ENCODE measurements at regions not wholly inside any gene's neighbourhood (a gene's known extent, or its start where the extent isn't known, plus 50 kb on each side); places are given as distances from the start of the nearest gene placed in this dataset.

DNA sequence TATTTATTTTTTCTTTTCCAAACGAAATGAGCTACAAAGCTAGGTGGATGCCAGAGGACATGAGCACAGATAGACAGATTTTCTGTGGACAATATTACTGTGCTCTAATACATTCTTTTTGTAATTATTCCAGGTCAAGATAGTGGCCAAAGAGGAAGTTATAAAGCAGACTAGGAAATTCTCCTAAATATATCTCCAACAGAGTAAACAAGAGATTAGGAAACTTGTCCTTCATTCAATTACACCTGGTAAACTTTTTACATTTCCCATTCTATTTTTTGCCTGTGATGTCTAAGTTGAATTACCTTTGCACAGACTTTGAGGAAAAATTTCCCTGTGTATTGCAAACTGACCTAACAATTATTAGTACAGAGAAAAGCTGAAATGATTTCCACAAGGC lies 905.5 kb upstream of the PCDH20 start:
- no peaks in the 10 kb centered on the region for H3K4me1 Mint-ChIP-seq (ENCODE audit: low read depth)
- no peaks in the 10 kb centered on the region for H3K9me3 Mint-ChIP-seq (ENCODE audit: low read depth)
- H3K36me3 Mint-ChIP-seq: no peaks in the 10 kb centered on the region
- no peaks in the 10 kb centered on the region for H3K27me3 Mint-ChIP-seq
- no peak overlapping the region for H3K27ac Mint-ChIP-seq
- no peak overlapping the region for H3K4me3 Mint-ChIP-seq

DNA sequence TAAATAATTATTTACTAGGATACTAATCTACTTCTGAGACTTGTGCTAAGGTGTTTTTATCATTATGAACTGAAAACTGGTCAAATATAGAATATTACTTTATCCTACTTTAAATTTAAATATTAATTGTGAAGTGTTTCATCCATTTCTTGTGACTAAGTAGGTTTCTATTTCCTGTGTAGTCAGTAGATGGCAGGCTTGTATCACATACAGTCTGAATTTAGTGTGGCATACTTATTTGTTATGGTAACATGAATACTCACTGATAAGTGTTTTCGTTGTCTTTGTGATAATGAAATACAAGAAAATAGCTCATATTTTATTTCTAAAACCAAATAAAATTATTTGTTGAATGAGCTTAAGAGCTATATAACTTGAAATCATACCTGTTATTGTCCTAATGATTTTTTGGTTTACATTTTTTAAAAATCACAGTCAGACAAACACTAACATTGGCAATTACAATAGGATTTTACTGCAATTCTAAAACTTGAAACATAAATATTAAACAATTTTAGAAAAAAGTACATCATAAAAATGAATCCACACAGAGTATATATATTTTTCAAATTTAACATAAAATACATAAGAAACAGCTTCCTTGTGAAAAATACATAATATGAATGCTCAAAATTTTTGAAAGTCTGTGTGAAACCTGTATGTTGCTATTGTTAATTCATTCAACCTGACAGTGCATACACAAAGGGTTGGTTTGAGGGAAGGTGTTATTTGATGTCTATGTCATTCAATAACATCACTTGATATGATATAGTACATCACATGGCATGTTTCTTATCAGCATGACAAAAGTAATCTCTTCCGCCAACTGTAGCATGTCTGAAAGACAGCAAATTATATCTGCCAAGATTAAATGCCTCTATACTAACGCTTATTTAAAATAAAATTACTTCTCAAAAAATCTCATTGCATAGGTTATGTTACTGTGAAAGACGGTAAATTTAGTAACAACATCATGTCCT lies 904.8 kb upstream of the PCDH20 start:
- no peaks in the 10 kb centered on the region for H3K4me1 Mint-ChIP-seq (ENCODE audit: low read depth)
- H3K27ac Mint-ChIP-seq: no peak overlapping the region
- no peaks in the 10 kb centered on the region for H3K27me3 Mint-ChIP-seq
- no peaks in the 10 kb centered on the region for H3K36me3 Mint-ChIP-seq
- no peaks in the 10 kb centered on the region for H3K9me3 Mint-ChIP-seq (ENCODE audit: low read depth)
- H3K4me3 Mint-ChIP-seq: no peak overlapping the region

- no peaks in the 10 kb centered on the region for H3K36me3 Mint-ChIP-seq
- no peak overlapping the region for H3K4me3 Mint-ChIP-seq
- no peaks in the 10 kb centered on the region for H3K4me1 Mint-ChIP-seq (ENCODE audit: low read depth)
- H3K9me3 Mint-ChIP-seq (ENCODE audit: low read depth): peaks cover 7% of the 10 kb centered on the region
- H3K27me3 Mint-ChIP-seq: no peaks in the 10 kb centered on the region
- H3K27ac Mint-ChIP-seq: no peak overlapping the region
Measured at GRCh38 chr13:62309904-62310303, 894.3 kb upstream of the PCDH20 start.

DNA sequence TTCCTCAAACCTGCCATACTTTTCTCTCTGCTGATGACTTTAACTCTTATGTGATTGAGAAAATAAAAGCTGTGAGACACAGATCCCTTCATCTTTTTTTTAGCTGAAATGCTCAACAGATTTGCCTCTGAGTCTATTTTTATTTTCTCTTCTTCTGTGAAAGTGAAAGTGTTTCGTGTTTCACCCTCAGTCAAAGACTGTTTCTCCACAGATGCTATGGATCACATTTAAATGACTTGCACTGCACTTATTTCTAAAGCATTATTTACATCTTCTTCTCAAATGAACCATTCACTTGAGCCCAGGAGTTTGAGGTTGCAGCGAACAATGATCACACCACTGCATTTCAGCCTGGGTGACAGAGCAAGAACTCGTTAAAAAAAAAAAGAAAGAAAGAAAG lies 890.1 kb upstream of the PCDH20 start:
- no peaks in the 10 kb centered on the region for H3K27me3 Mint-ChIP-seq
- no peaks in the 10 kb centered on the region for H3K4me1 Mint-ChIP-seq (ENCODE audit: low read depth)
- no peaks in the 10 kb centered on the region for H3K36me3 Mint-ChIP-seq
- H3K27ac Mint-ChIP-seq: no peak overlapping the region
- H3K4me3 Mint-ChIP-seq: no peak overlapping the region
- peaks cover 3% of the 10 kb centered on the region for H3K9me3 Mint-ChIP-seq (ENCODE audit: low read depth)

GRCh38 chr13:62302341-62302740 lies 886.7 kb upstream of the PCDH20 start:
- Mint-ChIP-seq H3K9me3 (ENCODE audit: low read depth) (peaks cover 3% of the 10 kb centered on the region), H3K4me1 (ENCODE audit: low read depth) (no peaks in the 10 kb centered on the region), H3K4me3 (no peak overlapping the region), H3K27me3 (no peaks in the 10 kb centered on the region), H3K27ac (no peak overlapping the region), H3K36me3 (no peaks in the 10 kb centered on the region)

DNA sequence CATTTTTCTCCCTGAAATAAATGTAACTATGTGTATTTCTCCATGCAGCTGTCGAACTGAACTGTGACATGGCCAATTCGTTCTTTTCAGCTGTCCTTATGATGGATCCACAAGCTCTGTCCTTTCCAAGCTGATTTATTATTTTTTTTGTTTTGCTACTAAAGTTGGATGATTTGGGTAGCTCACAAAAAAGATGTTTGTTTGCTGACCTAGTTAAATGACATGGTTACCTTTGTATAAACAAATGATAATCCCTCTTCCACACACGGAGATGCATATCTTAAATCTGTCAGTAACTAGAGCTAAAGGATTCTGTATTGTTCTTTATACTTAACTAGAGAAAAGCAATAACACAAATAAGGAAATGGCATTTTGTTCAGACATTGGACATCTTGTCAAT lies 884.3 kb upstream of the PCDH20 start:
- H3K4me3 Mint-ChIP-seq: no peak overlapping the region
- H3K36me3 Mint-ChIP-seq: no peaks in the 10 kb centered on the region
- no peaks in the 10 kb centered on the region for H3K9me3 Mint-ChIP-seq (ENCODE audit: low read depth)
- H3K27ac Mint-ChIP-seq: no peak overlapping the region
- H3K4me1 Mint-ChIP-seq (ENCODE audit: low read depth): no peaks in the 10 kb centered on the region
- H3K27me3 Mint-ChIP-seq: no peaks in the 10 kb centered on the region

DNA sequence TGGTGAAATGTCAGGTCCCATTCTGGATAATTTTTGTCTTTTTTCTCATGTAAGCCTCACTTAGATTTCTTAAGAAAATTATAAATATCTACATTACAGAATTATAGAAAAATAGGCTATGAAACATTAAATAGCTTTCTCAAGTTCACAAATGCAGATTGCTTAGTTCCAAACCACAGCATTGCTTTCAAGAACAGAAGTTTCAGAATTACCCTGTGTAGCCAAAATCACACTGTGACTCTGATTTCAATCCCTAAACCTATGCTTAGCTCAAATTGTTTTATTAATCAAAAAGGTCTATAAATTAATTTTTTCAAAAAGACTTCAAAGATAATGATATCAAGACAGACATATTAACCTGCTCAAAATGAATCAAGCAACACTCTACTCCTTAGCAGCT lies 881.2 kb upstream of the PCDH20 start:
- Mint-ChIP-seq H3K27me3 (no peaks in the 10 kb centered on the region), H3K4me3 (no peak overlapping the region), H3K36me3 (no peaks in the 10 kb centered on the region), H3K4me1 (ENCODE audit: low read depth) (no peaks in the 10 kb centered on the region), H3K9me3 (ENCODE audit: low read depth) (no peaks in the 10 kb centered on the region), H3K27ac (no peak overlapping the region)

DNA sequence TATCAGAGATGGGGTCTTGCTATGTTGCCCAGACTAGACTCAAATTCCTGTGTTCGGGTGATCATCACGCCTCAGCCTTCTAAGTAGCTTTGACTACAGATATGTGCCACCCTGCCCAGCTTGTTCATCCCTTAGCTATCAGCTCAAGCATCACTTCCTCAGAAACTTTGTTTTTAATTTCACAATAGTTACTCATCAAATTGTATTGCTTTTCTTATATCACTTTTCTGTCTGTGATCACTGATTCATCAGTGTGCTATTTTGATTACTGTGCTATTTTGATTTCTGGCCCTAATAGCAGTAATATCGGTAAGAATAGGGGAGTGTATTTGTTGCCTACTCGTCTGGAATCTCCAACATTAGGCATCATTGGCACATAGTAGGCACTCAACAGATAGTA lies 878.6 kb upstream of the PCDH20 start:
- Mint-ChIP-seq H3K27ac (no peak overlapping the region), H3K4me3 (no peak overlapping the region), H3K4me1 (ENCODE audit: low read depth) (no peaks in the 10 kb centered on the region), H3K9me3 (ENCODE audit: low read depth) (peaks cover 2% of the 10 kb centered on the region), H3K36me3 (no peaks in the 10 kb centered on the region), H3K27me3 (no peaks in the 10 kb centered on the region)

GRCh38 chr13:62292714-62293480 lies 877.2 kb upstream of the PCDH20 start:
- H3K27ac Mint-ChIP-seq: no peak overlapping the region
- no peak overlapping the region for H3K4me3 Mint-ChIP-seq
- H3K36me3 Mint-ChIP-seq: no peaks in the 10 kb centered on the region
- no peaks in the 10 kb centered on the region for H3K27me3 Mint-ChIP-seq
- H3K4me1 Mint-ChIP-seq (ENCODE audit: low read depth): no peaks in the 10 kb centered on the region
- H3K9me3 Mint-ChIP-seq (ENCODE audit: low read depth): peaks cover 3% of the 10 kb centered on the region

- H3K27me3 Mint-ChIP-seq: no peaks in the 10 kb centered on the region
- H3K27ac Mint-ChIP-seq: no peak overlapping the region
- no peaks in the 10 kb centered on the region for H3K4me1 Mint-ChIP-seq (ENCODE audit: low read depth)
- H3K4me3 Mint-ChIP-seq: no peak overlapping the region
- H3K9me3 Mint-ChIP-seq (ENCODE audit: low read depth): peaks cover 3% of the 10 kb centered on the region
- H3K36me3 Mint-ChIP-seq: no peaks in the 10 kb centered on the region
Measured at GRCh38 chr13:62290542-62290941, 874.9 kb upstream of the PCDH20 start.

DNA sequence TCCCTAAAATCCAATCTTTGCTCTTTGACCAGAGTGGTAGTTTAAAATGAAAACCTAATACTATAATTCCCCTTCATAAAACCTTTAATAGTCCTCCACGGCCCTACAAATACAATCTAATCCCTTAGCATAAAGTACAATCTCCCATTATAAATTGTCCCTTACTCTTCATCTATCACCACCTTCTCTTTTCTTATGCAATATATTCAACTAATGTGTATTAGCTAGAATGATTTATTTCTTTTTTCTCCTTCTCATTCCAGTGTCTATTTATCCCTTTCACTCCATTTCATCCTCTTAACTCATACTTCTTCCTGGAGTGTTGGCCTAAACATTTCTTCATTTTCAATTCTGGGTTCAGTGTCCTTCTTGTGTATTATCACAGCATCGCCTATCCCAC lies 872.1 kb upstream of the PCDH20 start:
- Mint-ChIP-seq H3K4me3 (no peak overlapping the region), H3K27ac (no peak overlapping the region), H3K9me3 (ENCODE audit: low read depth) (peaks cover 3% of the 10 kb centered on the region), H3K4me1 (ENCODE audit: low read depth) (no peaks in the 10 kb centered on the region), H3K27me3 (no peaks in the 10 kb centered on the region), H3K36me3 (no peaks in the 10 kb centered on the region)

- Mint-ChIP-seq H3K9me3 (ENCODE audit: low read depth) (peaks cover 11% of the 10 kb centered on the region), H3K4me3 (no peak overlapping the region), H3K27me3 (no peaks in the 10 kb centered on the region), H3K4me1 (ENCODE audit: low read depth) (no peaks in the 10 kb centered on the region), H3K36me3 (no peaks in the 10 kb centered on the region), H3K27ac (no peak overlapping the region)
Measured at GRCh38 chr13:62280590-62280989, 864.9 kb upstream of the PCDH20 start.

DNA sequence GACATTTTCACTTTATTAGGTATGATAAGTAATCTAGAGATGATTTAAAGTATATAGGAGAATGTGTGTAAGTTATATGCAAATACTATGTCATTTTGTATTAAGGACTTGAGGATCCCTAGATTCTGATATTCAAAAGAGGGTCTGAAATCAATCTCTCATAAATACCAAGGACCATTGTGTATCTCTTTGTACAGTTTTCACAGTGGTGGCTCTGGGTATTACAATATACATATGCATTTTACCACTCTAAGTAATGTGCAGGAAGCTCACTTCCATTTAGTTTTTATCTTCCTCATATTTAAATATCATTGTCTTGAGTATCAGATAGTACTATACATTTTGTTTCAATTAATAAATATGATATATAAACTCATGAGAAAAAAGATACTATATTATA lies 862.6 kb upstream of the PCDH20 start:
- no peaks in the 10 kb centered on the region for H3K27me3 Mint-ChIP-seq
- no peaks in the 10 kb centered on the region for H3K36me3 Mint-ChIP-seq
- H3K4me3 Mint-ChIP-seq: no peak overlapping the region
- H3K4me1 Mint-ChIP-seq (ENCODE audit: low read depth): no peaks in the 10 kb centered on the region
- H3K9me3 Mint-ChIP-seq (ENCODE audit: low read depth): peaks cover 16% of the 10 kb centered on the region
- no peak overlapping the region for H3K27ac Mint-ChIP-seq

DNA sequence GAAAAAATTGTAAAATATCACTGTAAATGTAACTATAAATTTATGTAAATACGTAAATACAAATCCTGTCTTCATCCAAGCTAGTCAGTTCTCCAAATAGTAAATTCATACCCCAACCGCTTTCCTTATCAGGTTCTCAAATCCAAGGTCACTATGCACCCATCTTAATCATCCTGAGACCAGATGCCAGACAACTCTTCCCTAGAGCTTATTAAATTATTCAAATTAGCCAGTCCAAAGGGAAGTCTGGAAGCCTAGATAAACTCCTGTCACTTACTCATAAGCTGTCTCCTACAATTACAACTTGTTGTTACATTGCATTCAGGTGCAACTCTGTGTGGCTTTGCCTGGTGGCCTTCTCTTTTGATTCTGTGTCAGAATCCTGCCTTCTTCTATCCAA lies 836.1 kb upstream of the PCDH20 start:
- no peak overlapping the region for H3K27ac Mint-ChIP-seq
- H3K4me3 Mint-ChIP-seq: no peak overlapping the region
- H3K27me3 Mint-ChIP-seq: no peaks in the 10 kb centered on the region
- peaks cover 5% of the 10 kb centered on the region for H3K9me3 Mint-ChIP-seq (ENCODE audit: low read depth)
- peaks cover 2% of the 10 kb centered on the region for H3K36me3 Mint-ChIP-seq
- no peaks in the 10 kb centered on the region for H3K4me1 Mint-ChIP-seq (ENCODE audit: low read depth)

DNA sequence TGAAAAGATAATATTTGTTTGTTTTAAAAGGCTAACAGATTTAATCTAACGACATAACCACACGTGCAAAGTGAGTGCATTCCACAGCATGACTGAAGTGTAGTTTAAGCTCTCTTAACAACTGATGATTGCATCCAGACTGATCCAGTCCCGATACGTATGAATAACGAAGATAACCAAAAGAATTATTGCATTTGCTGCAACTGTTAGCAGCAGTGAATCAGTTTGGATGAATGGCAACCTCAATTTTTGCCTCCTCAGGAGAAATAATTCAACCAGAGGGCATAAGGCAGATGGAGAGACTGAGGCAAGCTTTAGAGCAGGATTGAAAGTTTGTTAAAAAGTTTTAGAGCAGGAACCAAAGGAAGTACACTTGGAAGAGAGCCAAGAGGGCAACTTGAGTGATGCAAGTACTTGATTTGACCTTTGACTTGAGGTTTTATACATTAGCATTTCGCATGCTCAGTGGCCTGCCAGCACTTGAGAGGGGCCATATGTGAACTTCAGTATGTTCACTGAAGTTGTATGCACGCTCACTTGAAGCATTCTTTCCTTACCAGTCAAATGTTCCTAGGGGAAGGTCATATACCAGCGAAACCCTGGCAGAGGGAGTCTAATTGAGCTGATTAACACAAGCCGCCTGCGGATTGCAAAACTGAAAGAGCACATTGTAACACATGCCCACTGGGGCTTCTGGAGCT lies 835.0 kb upstream of the PCDH20 start:
- Mint-ChIP-seq H3K36me3 (peaks cover 2% of the 10 kb centered on the region), H3K9me3 (ENCODE audit: low read depth) (no peaks in the 10 kb centered on the region), H3K4me3 (no peak overlapping the region), H3K27me3 (no peaks in the 10 kb centered on the region), H3K27ac (no peak overlapping the region), H3K4me1 (ENCODE audit: low read depth) (no peaks in the 10 kb centered on the region)
